ENCODE measurements at regions not wholly inside any gene's neighbourhood (a gene's known extent, or its start where the extent isn't known, plus 50 kb on each side); places are given as distances from the start of the nearest gene placed in this dataset.

DNA sequence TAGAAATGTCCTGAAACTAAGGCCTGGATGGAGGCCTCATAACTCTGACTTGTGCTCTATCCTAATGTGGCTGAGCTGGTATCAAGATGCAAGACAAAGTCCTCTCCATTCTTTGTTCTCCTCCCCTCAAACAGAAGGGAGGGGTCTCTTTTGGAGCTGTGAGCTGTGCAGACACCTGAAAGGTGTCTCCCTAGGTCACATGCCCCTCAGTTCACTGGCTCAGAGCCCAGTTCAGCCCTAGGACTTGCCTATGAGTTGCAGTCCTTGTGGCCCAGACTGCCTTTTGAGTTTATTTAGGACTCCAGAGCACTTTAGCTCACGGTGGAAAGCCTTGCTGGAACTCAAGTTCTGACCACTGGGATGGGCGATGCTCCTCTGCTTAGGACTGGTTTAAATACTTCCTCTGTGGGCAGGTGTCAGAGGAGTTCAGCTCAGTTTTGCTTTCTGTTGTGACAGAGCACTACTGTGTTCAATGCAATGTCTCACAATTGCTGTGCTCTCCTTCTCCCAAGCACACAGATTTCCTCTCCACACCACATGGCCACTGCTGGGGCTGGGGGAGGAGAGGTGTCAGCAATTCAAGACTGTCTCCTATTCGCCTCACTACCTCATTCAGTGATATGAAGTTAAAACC lies 84.8 kb upstream of the ZNF827 start:
- TF ChIP-seq, protein P1, sequence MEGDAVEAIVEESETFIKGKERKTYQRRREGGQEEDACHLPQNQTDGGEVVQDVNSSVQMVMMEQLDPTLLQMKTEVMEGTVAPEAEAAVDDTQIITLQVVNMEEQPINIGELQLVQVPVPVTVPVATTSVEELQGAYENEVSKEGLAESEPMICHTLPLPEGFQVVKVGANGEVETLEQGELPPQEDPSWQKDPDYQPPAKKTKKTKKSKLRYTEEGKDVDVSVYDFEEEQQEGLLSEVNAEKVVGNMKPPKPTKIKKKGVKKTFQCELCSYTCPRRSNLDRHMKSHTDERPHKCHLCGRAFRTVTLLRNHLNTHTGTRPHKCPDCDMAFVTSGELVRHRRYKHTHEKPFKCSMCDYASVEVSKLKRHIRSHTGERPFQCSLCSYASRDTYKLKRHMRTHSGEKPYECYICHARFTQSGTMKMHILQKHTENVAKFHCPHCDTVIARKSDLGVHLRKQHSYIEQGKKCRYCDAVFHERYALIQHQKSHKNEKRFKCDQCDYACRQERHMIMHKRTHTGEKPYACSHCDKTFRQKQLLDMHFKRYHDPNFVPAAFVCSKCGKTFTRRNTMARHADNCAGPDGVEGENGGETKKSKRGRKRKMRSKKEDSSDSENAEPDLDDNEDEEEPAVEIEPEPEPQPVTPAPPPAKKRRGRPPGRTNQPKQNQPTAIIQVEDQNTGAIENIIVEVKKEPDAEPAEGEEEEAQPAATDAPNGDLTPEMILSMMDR (IDR thresholded peaks at IDR 0.05): no peak
- H3K36me3 ChIP-seq: no peaks in the 10 kb centered on the region
- no peaks in the 10 kb centered on the region for H3K27me3 ChIP-seq
- no peak overlapping the region for H3K27ac ChIP-seq
- intact Hi-C loops (cut with DNase I; ENCODE audit: low total_unique reads): no loop called here
- DNase-seq: no peak
- H3K4me1 ChIP-seq: no peaks in the 10 kb centered on the region
- H3K9me3 ChIP-seq: no peaks in the 10 kb centered on the region
- no peak overlapping the region for H3K4me3 ChIP-seq

DNA sequence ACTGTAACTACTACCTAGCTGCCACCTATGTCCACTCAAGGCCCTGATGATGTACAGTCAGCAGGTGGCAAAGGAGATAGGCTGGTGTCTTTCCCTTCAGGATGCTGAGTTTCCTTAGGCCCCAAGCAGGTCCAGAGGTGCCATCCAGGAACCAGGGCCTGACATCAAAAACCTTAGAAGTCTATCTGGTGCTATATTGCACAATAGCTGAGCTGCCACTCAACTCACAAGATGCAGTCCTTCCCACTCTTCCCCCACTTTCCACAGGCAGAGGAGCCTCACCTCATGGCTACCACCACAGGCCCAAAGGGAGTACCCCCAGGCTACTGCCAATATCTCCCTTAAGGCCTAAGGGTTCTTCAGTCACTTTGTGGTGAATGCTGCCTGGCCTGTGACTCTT lies 83.9 kb upstream of the ZNF827 start:
- no peaks in the 10 kb centered on the region for H3K36me3 ChIP-seq
- no peaks in the 10 kb centered on the region for H3K27me3 ChIP-seq
- no peak overlapping the region for H3K27ac ChIP-seq
- no peak for DNase-seq
- no peaks in the 10 kb centered on the region for H3K4me1 ChIP-seq
- TF ChIP-seq, protein P1 (IDR thresholded peaks at IDR 0.05): no peak
- intact Hi-C loops (cut with DNase I; ENCODE audit: low total_unique reads): no loop called here
- H3K4me3 ChIP-seq: no peak overlapping the region
- H3K9me3 ChIP-seq: no peaks in the 10 kb centered on the region

DNA sequence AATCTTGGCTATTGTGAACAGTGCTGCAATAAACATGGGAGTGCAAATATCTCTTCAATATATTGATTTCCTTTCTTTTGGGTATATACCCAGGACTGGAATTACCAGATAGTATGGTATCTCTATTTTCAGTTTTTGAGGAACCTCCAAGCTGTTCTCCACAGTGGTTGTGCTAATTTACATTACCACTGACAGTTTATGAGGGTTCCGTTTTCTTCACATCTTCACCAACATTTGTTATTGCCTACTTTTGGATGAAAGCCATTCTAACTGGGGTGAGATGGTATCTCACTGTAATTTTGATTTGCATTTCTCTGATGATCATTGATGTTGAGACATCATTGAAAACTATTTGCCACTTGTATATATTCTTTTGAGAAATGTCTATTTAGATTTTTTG lies 79.6 kb upstream of the ZNF827 start:
- DNase-seq: no peak
- H3K27ac ChIP-seq: no peak overlapping the region
- intact Hi-C loops (cut with DNase I; ENCODE audit: low total_unique reads): no loop called here
- H3K4me3 ChIP-seq: no peak overlapping the region
- no peaks in the 10 kb centered on the region for H3K36me3 ChIP-seq
- TF ChIP-seq, protein P1 (IDR thresholded peaks at IDR 0.05): no peak
- H3K9me3 ChIP-seq: no peaks in the 10 kb centered on the region
- no peaks in the 10 kb centered on the region for H3K27me3 ChIP-seq
- no peaks in the 10 kb centered on the region for H3K4me1 ChIP-seq

DNA sequence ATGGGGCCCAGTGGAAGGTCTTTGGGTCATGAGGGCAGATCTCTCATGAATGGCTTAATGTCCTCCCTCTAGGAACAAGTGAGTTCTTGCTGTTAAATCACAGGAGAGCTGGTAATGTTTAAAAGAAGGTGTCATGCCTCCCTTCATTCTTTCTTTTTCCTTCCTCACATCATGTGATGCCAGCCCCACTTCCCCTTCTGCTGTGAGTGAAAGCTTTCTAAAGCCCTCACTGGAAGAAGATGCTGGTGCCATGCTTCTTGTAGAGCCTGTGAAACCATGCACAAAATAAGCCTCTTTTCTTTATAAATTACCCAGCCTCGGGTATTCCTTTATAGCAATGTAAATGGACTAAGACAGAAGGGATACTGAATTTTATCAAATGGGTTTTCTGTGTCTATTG lies 66.1 kb upstream of the ZNF827 start:
- DNase-seq: no peak
- TF ChIP-seq, protein P1 (IDR thresholded peaks at IDR 0.05): no peak
- Histone ChIP-seq H3K36me3 (no peaks in the 10 kb centered on the region), H3K9me3 (peaks cover 0 to 5% (median 0%) of the 10 kb centered on the region in 3 donors), H3K4me1 (no peaks in the 10 kb centered on the region), H3K27ac (no peak overlapping the region), H3K4me3 (no peak overlapping the region), H3K27me3 (no peaks in the 10 kb centered on the region)
- intact Hi-C loops (cut with DNase I; ENCODE audit: low total_unique reads): no loop called here

DNA sequence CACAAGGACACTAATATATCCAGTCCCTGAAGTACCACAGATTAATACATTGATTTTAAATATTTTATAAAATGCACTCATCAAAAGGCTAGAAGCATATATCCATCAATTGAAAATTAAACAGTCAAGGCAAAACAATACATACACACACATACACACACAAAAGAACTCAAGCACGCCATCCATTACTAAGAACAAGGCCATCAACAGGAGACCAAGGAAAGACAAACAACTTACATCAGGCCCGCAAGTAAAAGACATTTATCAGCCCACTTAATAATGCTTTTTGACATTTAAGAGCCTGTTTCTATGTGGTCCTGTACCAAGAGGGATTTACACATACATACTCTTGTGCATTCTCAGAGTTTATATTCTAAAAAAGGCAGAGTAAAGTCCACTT lies 50.0 kb upstream of the ZNF827 start:
- Histone ChIP-seq H3K27me3 (no peaks in the 10 kb centered on the region), H3K27ac (no peak overlapping the region), H3K9me3 (no peaks in the 10 kb centered on the region), H3K36me3 (no peaks in the 10 kb centered on the region), H3K4me3 (no peak overlapping the region), H3K4me1 (no peaks in the 10 kb centered on the region)
- TF ChIP-seq, protein P1 (IDR thresholded peaks at IDR 0.05): no peak
- intact Hi-C loops (cut with DNase I; ENCODE audit: low total_unique reads): no loop called here
- DNase-seq: no peak
